ENCODE measurements at regions not wholly inside any gene's neighbourhood (a gene's known extent, or its start where the extent isn't known, plus 50 kb on each side); places are given as distances from the start of the nearest gene placed in this dataset.

DNA sequence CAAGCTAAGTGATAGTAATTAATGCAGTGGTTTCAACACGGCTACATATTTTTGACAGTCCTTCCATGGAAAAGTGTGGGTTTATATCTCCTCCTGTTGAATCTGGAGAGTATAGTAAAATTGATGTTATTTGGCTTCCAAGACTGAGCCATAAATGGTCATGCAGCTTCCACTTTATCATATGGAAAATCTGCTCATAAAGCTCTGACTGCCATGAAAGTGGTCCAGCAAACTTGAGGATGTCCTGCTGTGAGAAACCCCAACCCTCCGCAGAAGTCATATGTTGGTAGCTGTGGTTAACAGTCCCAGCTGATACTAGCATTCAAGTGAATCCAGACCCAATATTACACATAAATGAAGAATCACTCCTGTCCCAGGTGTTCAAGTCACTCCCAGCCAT lies 378.3 kb downstream of the KCTD16 start:
- no peaks in the 10 kb centered on the region for H3K4me1 ChIP-seq (ENCODE audit: control insufficient read depth in 1 of 2, extremely low read depth in 1 of 2, insufficient read depth in 2 of 2, low read length in 2 of 2)
- DNase-seq (no peak), ATAC-seq (replicated peaks in 1 of 4) (no peak)
- H3K9me3 ChIP-seq, result no peaks in the 10 kb centered on the region
- ChIA-PET POLR2A (no interaction called here), CTCF (no interaction called here)
- H3K4me3 Mint-ChIP-seq, result no peak overlapping the region
- no peak overlapping the region for H3K4me3 ChIP-seq (ENCODE audit: control insufficient read depth in 1 of 2, extremely low read depth in 1 of 2, low read length in 1 of 2)
- peaks cover 4 to 6% (median 5%) of the 10 kb centered on the region in 3 donors for H3K9me3 Mint-ChIP-seq
- H3K4me1 Mint-ChIP-seq, result no peaks in the 10 kb centered on the region
- no peaks in the 10 kb centered on the region for H3K27me3 ChIP-seq (replicated peaks in 1 of 2; ENCODE audit: control insufficient read depth in 2 of 2, extremely low read depth in 1 of 2, insufficient read depth in 2 of 2, low read length in 1 of 2)
- H3K36me3 Mint-ChIP-seq, result no peaks in the 10 kb centered on the region
- H3K27ac Mint-ChIP-seq, result no peak overlapping the region
- no peaks in the 10 kb centered on the region for H3K36me3 ChIP-seq (ENCODE audit: control insufficient read depth in 2 of 2, extremely low read depth in 1 of 2, insufficient read depth in 1 of 2, low read length in 1 of 2)
- H3K27ac ChIP-seq (ENCODE audit: low read length), result no peak overlapping the region
- H3K27me3 Mint-ChIP-seq, result no peaks in the 10 kb centered on the region
- 100% methylated on average over 1 of the region's 2 CpGs for WGBS (ENCODE audit: insufficient coverage)

DNA sequence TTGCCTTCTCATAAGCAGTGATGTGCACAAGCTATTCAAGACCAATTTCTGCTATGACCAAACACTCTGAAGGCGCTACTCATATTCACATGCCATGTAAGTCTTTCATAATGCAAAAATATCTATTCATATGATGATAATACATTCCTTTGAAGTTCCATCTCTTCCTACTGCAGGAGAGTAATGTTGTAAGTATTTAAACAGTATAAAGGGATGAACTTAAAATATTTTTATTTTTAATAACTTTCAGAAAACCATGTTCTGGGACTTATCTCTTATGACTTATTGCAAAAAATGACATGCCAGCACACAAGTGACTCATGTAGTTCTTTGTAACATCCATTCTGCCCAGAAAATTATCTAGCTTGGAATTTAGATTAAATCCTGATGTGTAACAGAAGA lies 376.4 kb downstream of the KCTD16 start:
- Mint-ChIP-seq H3K27me3 (no peaks in the 10 kb centered on the region), H3K4me3 (no peak overlapping the region), H3K9me3 (peaks cover 3 to 6% (median 5%) of the 10 kb centered on the region in 3 donors), H3K36me3 (no peaks in the 10 kb centered on the region), H3K27ac (no peak overlapping the region), H3K4me1 (no peaks in the 10 kb centered on the region)
- POLR2A ChIA-PET, result no interaction called here
- H3K9me3 ChIP-seq, result no peaks in the 10 kb centered on the region
- CTCF ChIA-PET, result no interaction called here
- H3K27ac ChIP-seq (ENCODE audit: low read length), result no peak overlapping the region
- ATAC-seq (replicated peaks in 1 of 4) (no peak), DNase-seq (no peak)
- WGBS (ENCODE audit: insufficient coverage), result no CpG with 5 or more reads among the region's 1 CpG
- no peaks in the 10 kb centered on the region for H3K27me3 ChIP-seq (replicated peaks in 1 of 2; ENCODE audit: control insufficient read depth in 2 of 2, extremely low read depth in 1 of 2, insufficient read depth in 2 of 2, low read length in 1 of 2)
- H3K36me3 ChIP-seq (ENCODE audit: control insufficient read depth in 2 of 2, extremely low read depth in 1 of 2, insufficient read depth in 1 of 2, low read length in 1 of 2), result no peaks in the 10 kb centered on the region
- no peak overlapping the region for H3K4me3 ChIP-seq (ENCODE audit: control insufficient read depth in 1 of 2, extremely low read depth in 1 of 2, low read length in 1 of 2)
- H3K4me1 ChIP-seq (ENCODE audit: control insufficient read depth in 1 of 2, extremely low read depth in 1 of 2, insufficient read depth in 2 of 2, low read length in 2 of 2), result no peaks in the 10 kb centered on the region

DNA sequence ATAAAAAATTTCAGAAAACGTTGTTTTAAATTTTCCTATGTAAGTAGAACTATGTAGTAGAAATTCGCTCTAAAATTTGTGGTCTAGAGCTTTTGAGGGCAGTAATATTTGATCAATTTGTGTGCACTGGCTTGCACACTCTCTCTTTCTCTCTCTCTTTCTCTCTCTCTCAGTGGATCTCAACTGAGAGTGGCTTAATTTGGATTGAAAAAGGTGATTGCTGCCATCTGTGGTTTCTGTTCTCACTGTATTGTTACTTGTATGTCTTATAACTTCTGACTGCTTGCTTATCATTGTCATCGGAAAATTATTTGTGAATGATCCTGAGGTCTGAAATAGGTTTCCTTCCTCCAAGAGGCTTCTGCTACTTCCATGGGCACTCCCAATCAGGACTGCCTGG lies 368.2 kb downstream of the KCTD16 start:
- ChIA-PET POLR2A (no interaction called here), CTCF (no interaction called here)
- no peaks in the 10 kb centered on the region for H3K27me3 Mint-ChIP-seq
- no peaks in the 10 kb centered on the region for H3K27me3 ChIP-seq (replicated peaks in 1 of 2; ENCODE audit: control insufficient read depth in 2 of 2, extremely low read depth in 1 of 2, insufficient read depth in 2 of 2, low read length in 1 of 2)
- no peak overlapping the region for H3K27ac ChIP-seq (ENCODE audit: low read length)
- no peaks in the 10 kb centered on the region for H3K36me3 Mint-ChIP-seq
- H3K27ac Mint-ChIP-seq, result no peak overlapping the region
- H3K36me3 ChIP-seq (ENCODE audit: control insufficient read depth in 2 of 2, extremely low read depth in 1 of 2, insufficient read depth in 1 of 2, low read length in 1 of 2), result no peaks in the 10 kb centered on the region
- no peak overlapping the region for H3K4me3 ChIP-seq (ENCODE audit: control insufficient read depth in 1 of 2, extremely low read depth in 1 of 2, low read length in 1 of 2)
- no peaks in the 10 kb centered on the region for H3K4me1 ChIP-seq (ENCODE audit: control insufficient read depth in 1 of 2, extremely low read depth in 1 of 2, insufficient read depth in 2 of 2, low read length in 2 of 2)
- H3K9me3 ChIP-seq, result no peaks in the 10 kb centered on the region
- ATAC-seq (replicated peaks in 1 of 4) (no peak), DNase-seq (no peak)
- no peak overlapping the region for H3K4me3 Mint-ChIP-seq
- peaks cover 3 to 14% (median 6%) of the 10 kb centered on the region in 3 donors for H3K9me3 Mint-ChIP-seq
- WGBS (ENCODE audit: insufficient coverage), result 100% methylated on average over 1 of the region's 3 CpGs
- H3K4me1 Mint-ChIP-seq, result no peaks in the 10 kb centered on the region
